ENCODE measurements at regions not wholly inside any gene's neighbourhood (a gene's known extent, or its start where the extent isn't known, plus 50 kb on each side); places are given as distances from the start of the nearest gene placed in this dataset.

GRCh38 chr2:235333076-235333475, 160.8 kb upstream of the AGAP1 start:
- no peak for TF ChIP-seq CTCF (IDR thresholded peaks at IDR 0.05)
- TF ChIP-seq POLR2AphosphoS5 (IDR thresholded peaks at IDR 0.05; ENCODE audit: low read depth, low read length): no peak
